EL (cell line): ENCODE measurements at regions not wholly inside any gene's neighbourhood (a gene's known extent, or its start where the extent isn't known, plus 50 kb on each side); places are given as distances from the start of the nearest gene placed in this dataset.
A peak's percentile ranks its signal among the peaks of the same experiment; 100 is the strongest.

ENCODE experiments used
- DNase-seq: peaks from one replicate; pipeline ENCODE4 v3.0.0-alpha.2; 2016

DNA sequence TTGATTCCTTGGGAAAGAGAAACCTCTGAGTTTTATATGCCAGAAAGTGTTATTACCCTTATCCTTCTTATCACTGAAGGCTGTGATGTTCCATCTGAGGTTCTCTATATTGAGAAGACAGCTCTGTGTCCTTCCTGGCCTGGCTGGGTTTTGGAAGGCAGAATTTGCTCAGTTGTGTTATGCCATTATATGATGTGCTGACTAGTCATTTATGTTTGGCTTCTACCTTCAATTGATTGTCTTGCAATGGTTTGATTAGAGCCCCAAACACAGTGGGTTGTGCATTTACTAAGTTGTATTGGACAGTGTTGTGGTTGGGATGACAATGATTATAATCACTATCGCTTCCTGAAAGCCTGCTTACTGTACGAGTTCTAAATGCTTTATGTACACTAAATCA is 265.7 kb downstream of the SNAPC1 start:
- DNase-seq: no peak

DNA sequence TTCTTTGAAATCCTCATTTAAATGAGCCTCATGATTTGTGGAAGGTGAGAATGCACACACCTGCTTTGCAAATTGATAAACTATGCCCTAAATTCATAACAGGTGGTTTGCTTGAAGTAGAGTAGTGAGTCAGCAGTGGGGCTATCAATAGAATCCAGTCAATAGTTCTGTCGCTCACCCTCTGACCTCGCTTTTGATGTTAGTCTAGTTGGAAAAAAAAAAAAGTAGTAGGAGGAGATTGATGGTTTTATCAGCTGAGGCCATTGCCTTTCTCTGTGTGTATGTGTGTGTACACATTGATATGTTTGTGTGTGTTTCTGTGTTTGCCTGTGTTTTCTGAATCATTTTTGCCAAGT is 267.3 kb downstream of the SNAPC1 start:
- DNase-seq: no peak

DNA sequence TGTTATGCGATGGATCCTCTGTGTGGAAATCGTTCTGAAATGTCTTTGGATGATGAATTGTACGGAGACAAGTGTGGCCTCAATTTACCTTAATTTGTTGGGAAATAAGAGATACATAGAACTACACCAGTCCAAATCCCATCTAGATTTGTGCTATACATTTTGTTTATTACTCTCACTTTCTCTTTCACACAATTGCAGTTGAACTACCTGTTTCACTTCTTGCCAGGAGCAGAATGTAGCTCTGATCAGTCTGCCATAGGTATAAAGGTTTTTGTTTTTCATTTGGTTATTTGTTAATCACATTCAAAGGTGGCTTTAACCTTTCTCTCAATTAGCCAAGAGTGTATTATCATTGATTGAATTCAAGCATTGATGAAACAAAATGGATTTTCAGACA is 268.2 kb downstream of the SNAPC1 start:
- no peak for DNase-seq

DNA sequence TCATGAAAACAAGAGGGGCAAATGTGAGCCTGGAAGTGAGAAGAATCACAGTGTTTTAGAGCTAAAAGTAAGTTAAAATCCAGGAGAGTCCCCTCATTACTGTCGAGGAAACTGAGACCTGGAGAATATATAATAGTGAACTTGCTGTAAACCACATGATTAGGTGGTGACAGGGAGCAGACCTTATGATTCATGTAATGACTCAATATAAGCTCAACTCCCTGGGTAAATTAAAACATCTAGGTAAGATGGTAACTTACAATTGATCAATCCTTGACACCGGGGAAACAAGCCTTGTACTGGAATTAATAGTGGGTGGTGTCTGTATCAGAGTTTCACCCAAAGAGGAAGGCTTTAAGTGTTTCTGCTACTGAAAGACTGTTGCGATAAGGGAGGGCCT is 269.3 kb downstream of the SNAPC1 start:
- no peak for DNase-seq

DNA sequence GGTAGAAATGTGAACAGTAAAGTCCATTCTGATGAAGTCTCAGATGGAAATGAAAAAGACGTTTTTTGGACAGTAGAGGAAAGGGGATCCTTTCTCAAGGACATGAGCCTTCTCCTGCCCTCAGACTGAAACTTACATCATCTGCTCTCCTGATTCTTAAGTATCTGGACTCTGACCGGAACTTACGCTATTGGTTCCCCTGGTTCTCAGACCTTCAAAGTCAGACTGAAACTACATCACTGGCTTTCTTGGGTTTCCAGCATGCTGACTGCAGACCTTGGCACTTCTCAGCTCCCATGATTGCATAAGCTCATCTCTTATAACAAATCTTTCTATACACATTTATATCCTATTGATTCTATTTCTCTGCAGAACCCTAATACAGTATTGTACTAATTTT is 291.0 kb downstream of the SNAPC1 start:
- no peak for DNase-seq

DNA sequence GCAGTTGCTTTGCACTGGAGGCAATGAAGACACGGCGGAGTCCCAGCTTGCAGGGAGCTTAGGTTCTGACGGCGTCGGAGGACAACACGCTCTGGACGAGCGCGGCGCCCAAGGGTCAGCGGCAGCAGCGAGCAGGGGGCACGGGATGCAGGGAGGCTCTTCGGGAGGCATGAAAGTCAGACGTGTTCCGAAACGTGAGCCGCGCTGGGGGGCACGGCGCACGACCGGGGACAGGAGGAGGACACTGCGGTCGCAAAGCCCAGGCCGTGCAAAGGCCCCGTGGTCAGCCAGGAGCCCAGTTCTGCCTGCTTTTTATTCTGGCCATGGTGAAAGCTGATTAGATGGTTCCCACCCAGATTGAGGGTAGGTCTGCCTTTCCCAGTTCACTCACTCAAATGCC is 294.6 kb downstream of the SNAPC1 start:
- DNase-seq: no peak

DNA sequence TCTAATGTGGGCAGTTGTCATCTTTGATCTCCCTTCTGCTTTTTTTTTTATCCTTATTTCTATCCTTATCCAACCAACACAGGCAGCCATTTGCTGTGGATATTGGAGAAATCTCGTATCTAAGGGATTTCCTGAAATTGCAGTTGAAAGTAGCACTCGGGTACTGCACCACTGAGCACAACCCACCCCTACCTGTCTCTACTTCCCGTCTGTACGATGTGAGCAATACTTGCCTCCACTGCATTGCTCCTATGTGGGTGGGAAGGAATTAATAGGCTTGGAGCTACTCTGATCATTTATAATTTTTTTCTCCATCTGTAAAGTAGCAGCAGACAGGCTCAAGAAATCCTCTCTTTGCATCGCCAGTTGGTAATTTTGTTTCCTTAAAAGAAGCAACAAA is 300.4 kb downstream of the SNAPC1 start:
- no peak for DNase-seq

DNA sequence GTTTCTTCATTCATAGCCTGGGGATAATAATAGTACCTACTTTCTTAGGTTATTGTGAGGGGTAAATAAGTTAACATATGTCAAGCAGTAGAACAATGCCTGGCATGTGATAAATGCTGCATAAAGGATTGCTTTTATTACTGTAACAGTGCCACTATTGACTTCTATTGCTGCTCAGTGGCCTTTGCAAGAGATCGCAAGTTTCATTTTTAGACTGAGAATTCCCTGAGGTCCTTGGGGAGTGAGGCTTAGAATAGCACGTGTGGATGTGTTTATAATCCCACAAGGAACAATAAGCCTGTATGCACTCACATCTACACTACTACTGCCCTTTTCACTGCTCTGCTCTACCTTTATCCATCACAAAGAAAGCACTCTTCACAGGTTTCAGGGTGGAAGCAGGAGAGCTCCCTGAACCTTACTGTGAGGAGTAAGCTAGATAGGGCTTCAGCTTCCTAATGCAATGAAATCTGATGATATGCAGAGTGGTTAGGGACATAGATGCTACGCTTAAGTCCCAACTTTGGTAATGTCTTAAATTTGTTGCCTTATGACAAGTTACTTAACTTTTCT is 302.6 kb downstream of the SNAPC1 start:
- no peak for DNase-seq

DNA sequence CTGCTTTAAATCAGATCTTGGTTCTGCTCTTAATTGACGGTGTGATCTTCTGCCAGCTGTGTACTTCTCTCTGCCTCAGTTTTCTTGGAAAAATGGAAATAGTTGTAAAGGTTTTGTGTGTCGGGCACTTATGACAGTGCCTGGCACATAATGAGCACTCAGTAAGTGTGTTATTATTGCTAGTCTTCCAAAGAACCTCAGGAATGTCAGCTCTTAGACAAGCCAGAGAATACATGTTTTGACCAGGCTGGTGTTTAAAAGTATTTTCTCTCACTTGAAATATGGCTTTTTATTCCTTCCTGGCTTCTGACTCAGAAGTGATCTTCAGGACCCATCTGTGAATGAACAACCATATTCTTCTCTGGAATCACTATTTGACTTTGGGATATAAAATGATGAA is 304.1 kb downstream of the SNAPC1 start:
- DNase-seq: no peak

DNA sequence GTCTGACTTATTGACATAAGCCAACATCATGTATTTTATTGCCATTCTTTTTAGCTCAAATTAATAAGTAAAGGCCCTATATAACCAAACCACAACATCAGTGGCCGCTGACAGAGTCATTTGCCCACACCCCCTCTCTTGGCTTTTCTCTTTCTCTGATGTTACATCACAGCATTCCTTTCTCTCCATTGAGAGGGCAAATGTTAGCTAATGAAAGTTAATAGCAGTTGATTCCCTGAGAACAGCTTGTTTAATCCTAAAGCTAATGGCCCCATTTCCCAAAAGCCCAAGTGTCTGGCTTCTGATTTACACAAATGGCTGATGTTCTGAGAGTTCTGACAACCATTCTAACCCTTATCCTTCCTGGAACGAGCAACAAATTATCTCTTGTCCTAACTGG is 308.8 kb downstream of the SNAPC1 start:
- peak; percentile 1 for DNase-seq

DNA sequence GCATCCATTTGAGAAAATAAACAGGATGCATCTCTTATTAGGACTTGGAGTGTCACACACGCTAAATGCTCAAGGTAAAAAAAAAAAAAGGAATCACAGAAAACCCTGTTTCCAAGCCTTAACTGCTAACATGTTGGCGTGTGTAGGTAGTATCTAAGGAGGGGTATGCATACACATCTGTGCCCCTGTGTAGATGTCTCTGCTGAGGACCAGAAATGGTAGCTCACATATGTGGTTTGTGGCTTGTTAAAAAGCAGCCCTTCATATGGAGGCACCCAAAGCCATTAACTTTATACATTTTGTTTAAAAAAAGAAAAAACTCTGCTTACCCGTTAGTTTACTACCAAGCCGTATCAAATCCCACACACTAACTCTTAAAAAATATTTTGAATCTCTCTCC is 314.1 kb downstream of the SNAPC1 start:
- no peak for DNase-seq

DNA sequence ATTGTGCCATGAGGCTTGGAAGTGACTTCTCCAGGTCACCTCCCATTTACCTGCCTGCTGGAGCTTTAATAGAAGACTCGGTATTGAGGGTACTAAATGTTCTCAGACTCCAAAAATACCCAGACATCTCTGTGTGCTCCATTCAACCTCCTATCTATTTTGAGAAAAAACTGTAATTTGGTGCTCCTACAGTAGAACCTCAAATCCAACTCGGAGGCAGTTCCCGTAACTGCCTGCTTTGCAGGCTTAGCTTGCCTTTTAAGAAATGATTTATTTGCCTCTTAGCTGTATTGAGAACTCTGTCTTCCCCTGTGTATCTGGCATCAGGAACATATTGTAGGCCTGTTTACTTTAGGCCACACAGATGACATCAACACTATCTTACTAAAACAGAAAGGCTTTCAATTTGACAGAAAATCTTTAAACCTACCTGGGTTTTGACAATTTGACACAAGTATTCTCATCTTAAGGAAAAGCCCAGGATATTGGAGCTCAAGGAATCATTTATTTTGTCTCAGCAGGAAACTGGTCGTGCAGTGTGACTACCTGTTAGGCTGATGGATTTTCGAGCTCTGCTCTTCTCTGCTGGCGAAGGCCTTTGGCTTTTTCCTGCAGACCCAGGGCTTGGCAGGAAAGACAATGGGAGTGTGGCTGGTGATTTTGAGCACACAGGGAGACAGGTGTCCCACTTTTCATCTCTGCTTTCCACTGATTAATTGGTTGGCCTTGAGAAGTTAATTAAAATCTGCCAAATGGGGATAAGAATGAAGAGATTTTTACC is 314.8 kb downstream of the SNAPC1 start:
- no peak for DNase-seq

DNA sequence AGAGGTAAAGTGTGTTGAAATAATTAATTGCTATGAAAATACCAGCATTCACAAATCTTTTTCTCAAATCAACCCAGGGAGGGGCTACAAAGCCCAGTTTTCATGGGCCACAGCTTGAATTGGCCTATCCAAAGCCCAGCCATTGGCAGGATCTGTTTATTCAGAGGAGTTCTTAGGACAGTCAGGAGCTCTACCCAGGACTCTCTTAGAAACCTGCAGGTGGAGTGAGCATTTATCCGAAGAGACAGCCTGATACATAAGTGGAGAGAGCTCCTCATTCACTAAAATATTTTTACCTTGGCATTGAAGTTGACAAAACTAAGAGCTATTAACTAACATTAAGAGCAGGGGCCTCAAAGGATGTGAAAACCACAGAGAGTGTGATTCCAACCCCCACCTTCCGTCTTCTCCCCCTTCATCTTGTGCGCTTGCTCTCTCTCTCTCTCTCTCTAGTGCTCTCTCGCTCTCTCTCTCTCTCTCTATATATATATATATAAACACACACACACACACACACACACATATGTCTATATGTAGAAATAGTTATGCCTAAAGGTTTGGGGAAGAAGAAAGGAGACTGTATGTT is 315.5 kb downstream of the SNAPC1 start:
- no peak for DNase-seq

DNA sequence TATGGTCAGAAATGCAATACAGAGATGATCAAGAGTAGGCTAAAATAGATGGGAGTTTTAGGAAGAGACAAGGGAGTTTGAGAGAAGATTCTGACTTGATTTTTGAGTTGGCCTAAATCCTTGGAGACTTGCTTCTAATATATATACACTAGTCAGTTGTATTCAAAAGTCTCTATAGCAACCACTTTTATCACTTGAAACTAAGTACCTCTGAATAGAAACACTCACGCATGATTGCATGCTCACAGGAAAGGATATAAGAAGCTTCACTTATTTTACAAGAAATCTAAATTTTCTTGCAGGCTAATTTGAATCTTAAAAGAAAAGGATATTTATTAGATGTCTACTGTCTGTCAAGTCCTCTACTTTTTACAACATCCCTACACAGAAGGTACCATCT is 316.8 kb downstream of the SNAPC1 start:
- DNase-seq: no peak

DNA sequence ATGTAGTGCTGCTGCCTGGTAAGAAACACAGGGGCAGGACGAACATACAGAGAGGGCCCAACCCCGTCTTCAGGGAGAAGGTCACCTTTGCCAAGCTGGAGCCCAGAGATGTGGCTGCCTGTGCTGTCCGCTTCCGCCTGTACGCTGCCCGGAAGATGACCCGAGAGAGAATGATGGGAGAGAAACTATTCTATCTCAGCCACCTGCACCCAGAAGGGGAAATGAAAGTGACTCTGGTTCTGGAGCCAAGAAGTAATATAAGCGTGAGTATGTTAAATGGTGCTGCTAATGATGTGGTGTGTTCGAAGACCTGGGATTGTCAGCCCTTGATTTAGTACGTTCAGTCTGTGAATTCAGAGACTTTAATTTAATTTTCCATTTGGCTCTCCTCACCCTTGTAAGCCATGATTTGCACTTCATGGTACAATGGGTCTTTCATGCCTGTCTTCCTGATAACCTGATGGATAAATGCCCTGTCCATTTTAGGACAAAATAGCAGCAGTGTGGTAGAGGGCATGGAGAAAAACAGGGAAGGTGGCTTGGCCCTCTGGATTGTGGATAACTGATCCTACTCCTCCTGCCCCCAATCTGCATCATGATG is 318.9 kb downstream of the SNAPC1 start:
- DNase-seq: no peak

DNA sequence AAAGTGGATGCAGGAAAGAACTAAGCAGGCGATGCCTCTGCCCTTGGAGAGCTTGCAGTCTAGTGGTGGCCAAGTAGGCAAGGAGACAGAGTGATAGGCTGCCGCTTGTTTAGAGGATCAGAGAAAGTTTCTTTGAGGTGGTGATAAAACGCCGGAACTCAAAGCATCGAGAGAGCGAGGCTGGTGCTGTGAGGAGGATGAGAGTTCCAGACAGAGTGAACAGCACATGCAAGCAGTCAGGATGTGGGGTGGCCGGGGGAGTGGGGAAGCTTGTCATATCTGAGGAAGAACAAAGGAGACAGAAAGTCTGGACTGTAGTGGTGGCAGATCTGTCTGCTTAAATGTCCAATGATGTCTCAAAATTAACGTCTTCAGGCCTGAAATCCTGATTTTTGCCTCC is 319.7 kb downstream of the SNAPC1 start:
- no peak for DNase-seq

DNA sequence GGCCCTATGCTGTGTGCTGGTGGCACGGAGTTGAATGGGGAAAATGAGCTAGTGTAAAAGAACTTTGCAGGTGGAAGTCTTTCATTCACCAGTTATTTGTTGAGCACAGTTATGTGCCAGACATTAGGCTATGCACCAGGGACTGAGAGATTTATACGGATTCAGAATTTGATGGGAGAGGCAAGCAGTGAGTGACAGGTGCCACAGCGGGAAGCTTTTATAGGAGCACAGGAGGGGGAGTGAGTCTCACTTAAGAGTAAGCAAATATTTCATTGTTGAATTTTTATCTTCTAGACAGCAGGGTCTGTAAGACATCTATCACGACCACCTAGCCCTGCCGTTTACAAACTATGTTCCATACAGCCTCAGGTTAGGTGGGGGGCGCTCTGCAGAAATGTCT is 320.6 kb downstream of the SNAPC1 start:
- DNase-seq: no peak

DNA sequence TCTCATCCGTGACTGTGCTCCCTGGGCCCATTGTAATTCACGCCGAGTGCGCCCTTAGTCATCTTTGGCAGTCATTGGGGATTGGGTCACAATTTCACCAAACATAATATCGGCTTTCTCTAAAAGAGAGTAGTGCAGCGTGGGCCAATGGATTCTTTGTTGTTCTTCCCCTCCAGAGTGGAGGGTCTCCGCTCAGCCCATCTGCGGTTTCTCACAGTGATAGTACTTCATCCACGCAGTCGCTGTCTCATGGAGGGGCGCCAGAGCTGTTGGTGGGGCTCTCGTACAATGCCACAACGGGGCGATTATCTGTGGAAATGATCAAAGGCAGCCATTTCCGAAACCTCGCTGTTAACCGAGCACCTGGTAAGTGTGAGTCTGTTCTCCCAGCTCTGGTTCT is 321.8 kb downstream of the SNAPC1 start:
- no peak for DNase-seq

DNA sequence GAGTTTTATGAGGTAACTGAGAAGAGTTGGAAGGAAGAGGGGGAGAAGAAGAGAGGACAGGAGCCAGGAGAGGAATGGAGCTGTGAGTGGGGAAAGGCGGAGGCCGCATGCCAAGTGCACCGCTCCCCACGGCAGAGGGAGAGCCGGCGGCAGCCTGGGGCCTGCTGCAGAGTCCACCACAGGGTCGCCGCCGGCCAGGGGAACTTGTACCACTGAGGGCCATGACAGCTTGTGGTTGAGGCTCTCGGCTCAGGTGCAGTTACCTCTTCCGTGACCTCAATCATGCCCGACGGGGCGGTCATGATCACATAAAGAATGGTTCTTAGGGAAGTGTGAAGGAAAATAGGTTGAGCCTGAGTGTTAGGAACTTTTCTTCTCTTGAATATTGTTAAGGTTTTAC is 325.0 kb downstream of the SNAPC1 start:
- DNase-seq: no peak

DNA sequence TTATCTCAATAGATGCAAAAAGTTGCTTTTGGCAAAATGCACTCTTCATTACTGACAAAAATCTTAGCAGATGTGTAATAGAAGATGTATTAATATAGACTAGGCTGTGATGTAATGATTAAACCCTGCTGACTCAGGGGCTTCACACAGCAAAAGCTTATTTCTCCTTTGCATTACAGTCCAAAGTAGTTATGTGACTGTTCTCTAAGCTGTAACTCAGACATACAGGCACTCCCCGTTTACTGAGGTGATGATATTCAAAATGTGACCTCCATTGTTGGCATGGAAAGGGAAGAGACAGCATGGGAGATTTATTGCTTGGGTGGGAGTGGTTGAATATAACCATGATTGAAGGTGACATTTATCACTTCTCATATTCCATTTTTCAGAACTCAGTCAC is 331.5 kb downstream of the SNAPC1 start:
- DNase-seq: no peak

DNA sequence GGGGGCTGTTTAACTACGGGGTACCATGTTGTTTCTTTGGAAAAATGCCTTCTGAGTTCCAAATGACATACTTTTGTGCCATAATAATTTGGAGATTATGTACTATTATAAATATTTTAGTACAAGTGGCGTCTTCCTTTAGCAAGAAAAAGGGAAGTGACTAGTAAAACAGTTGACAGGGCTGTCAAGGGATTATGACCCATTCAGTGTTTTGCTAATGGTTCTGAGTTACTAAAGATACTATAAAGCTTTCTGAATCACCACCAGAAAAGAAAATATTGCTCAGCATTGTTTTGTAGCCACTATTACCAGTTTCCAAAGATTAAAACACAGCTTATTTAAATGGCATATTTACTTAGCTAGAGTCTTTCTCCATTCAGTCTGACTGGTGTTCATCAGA is 334.9 kb downstream of the SNAPC1 start:
- no peak for DNase-seq

DNA sequence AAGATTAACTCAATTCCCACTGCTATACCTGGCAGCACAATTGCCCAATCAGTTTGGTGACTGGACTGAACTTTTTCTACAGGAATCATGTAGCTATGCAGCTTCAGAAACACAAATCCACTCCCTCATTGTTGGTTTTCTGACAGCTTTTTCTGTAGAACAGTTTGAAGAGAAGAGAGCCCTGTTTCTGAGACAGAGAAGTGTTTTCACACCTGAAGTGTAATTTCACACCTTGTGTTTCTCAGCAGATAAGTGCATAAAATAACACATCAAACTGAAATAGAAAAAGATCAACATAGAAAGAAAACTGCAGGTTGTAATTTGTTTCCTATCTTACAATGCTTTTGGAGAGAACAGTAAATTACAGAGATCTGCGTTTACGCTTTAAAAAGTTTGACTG is 335.6 kb downstream of the SNAPC1 start:
- DNase-seq: no peak

DNA sequence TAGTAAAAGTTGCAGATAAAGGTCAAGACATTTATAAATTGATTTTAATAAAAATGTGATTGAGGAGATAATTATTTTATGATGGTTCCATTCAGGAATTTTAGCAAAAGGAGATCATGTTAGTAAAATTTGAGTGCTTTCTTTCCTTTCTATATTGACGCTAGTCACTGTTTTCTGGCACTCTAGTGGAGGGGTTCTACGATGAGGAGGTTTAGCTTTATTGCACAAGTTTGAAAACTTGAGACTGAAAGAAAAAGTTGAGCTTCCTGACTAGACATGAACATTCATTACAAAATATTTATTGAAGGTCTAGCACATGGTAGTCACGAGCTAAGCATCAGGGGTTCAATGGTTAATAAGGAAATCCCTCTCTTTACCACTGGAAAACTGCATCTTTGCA is 336.1 kb downstream of the SNAPC1 start:
- no peak for DNase-seq

DNA sequence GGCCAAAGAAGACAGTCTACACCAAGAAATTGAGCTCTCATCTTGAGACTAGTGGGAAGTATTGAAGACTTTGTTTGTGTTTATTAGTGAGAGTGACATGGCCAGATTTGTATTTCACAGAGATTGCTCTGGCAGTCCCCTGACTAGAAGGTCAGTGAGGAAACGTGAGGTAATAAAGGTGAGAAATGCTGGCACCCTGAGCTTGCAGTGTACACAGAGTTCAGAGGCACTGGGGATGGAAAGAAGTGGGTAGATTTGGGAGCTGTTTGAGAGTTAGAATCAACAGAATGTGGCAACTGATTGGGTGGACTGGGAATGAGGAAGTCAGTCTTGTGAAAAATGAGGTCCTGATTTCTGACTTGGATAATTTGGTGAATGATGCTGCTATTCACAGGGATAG is 336.9 kb downstream of the SNAPC1 start:
- no peak for DNase-seq

DNA sequence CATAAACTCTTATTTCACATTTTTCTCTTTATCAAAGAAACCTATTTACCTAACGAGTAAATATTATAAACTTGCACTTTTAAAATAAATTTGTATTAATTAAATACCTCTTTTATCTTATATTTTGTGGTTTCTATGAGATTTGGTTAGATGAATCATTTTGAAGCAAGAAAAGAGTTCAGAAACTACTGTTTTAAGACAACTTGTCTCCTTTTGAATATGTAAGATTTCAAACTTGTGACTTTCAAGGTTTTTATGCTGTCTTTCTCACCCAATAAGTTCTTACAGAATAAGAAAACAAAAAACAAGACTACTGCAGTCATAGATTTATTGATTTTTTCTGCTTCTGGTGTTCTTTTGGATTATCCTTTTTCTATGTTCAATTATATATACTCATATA is 339.0 kb downstream of the SNAPC1 start:
- no peak for DNase-seq
